Neuronal stem cell (in vitro differentiated cells): ENCODE measurements at regions not wholly inside any gene's neighbourhood (a gene's known extent, or its start where the extent isn't known, plus 50 kb on each side); places are given as distances from the start of the nearest gene placed in this dataset.

Source experiments
- DNase-seq: peaks from one replicate; pipeline ENCODE4 v3.0.0-alpha.2; 2013; ENCODE audit warnings: low spot score
- H2AFZ ChIP-seq: one replicate; pipeline ENCODE4 v1.6.1; 2013; ENCODE audit warnings: mild to moderate bottlenecking, low read length, inconsistent platforms
- H2AK5ac ChIP-seq: 2 replicates; pipeline ENCODE4 v1.6.1; 2013; ENCODE audit warnings: low read depth, mild to moderate bottlenecking, inconsistent platforms, low read length, moderate library complexity, mixed read lengths
- H2BK120ac ChIP-seq: 2 replicates; pipeline ENCODE4 v1.6.1; 2013; ENCODE audit warnings: low read depth, mild to moderate bottlenecking, inconsistent platforms, low read length, moderate library complexity, mixed read lengths
- H2BK12ac ChIP-seq: one replicate; pipeline ENCODE4 v1.6.1; 2013; ENCODE audit warnings: low read length, inconsistent platforms
- H2BK15ac ChIP-seq: 2 replicates; pipeline ENCODE4 v1.6.1; 2013; ENCODE audit warnings: mild to moderate bottlenecking, low read length, inconsistent platforms, mixed read lengths
- H2BK5ac ChIP-seq: one replicate; pipeline ENCODE4 v1.6.1; 2013; ENCODE audit warnings: inconsistent platforms, mild to moderate bottlenecking, low read length, moderate library complexity
- H3K14ac ChIP-seq: one replicate; pipeline ENCODE4 v1.6.1; 2013; ENCODE audit warnings: low read length, inconsistent platforms
- H3K18ac ChIP-seq: 2 replicates; pipeline ENCODE4 v1.6.1; 2013; ENCODE audit warnings: low read length, inconsistent platforms
- H3K23ac ChIP-seq: 2 replicates; pipeline ENCODE4 v1.6.1; 2013; ENCODE audit warnings: low read depth, mild to moderate bottlenecking, mixed read lengths, low read length, inconsistent platforms; ENCODE audit not compliant: poor library complexity
- H3K27ac ChIP-seq: replicated peaks from 3 replicates; pipeline ENCODE4 v1.5.1; 2013; ENCODE audit warnings: low read length, inconsistent platforms
- H3K27me3 ChIP-seq, 3 experiments: 2 replicates each; pipeline ENCODE4 v1.6.1; 2013; ENCODE audit warnings: low read length in 3 of 3, mild to moderate bottlenecking in 2 of 3, inconsistent platforms in 1 of 3, low read depth in 1 of 3, mixed read lengths in 1 of 3, moderate library complexity in 1 of 3; ENCODE audit not compliant: control insufficient read depth in 3 of 3, insufficient read depth in 3 of 3
- H3K36me3 ChIP-seq, 2 donors: replicated peaks in 1 of 2; 2 replicates each; pipeline ENCODE4 v1.6.1; 2013; ENCODE audit warnings: low read length in 2 of 2; ENCODE audit not compliant: control insufficient read depth in 2 of 2, insufficient read depth in 2 of 2
- H3K4ac ChIP-seq: 2 replicates; pipeline ENCODE4 v1.6.1; 2013; ENCODE audit warnings: inconsistent platforms, mild to moderate bottlenecking, low read length, moderate library complexity
- H3K4me1 ChIP-seq, 2 donors: 1 replicate in 1 of 2; 2 replicates in 1 of 2; pipeline ENCODE4 v1.6.1; 2013; ENCODE audit warnings: low read length in 2 of 2, low read depth in 1 of 2; ENCODE audit not compliant: control insufficient read depth in 2 of 2, insufficient read depth in 1 of 2
- H3K4me2 ChIP-seq: one replicate; pipeline ENCODE4 v1.6.1; 2013; ENCODE audit warnings: mild to moderate bottlenecking, low read length, inconsistent platforms; ENCODE audit not compliant: insufficient read depth, poor library complexity, severe bottlenecking
- H3K4me3 ChIP-seq, 2 donors: 2 replicates each; pipeline ENCODE4 v1.5.1; 2013; ENCODE audit warnings: low read length in 2 of 2, mild to moderate bottlenecking in 2 of 2, inconsistent platforms in 1 of 2, moderate library complexity in 1 of 2
- H3K79me1 ChIP-seq: one replicate; pipeline ENCODE4 v1.6.1; 2013; ENCODE audit warnings: low read depth, mild to moderate bottlenecking, inconsistent platforms, low read length, moderate library complexity
- H3K9ac ChIP-seq: one replicate; pipeline ENCODE4 v1.6.1; 2013; ENCODE audit warnings: mild to moderate bottlenecking, low read depth, low read length, inconsistent platforms; ENCODE audit not compliant: poor library complexity
- H3K9me3 ChIP-seq, 2 donors: replicated peaks in 1 of 2; 2 replicates each; pipeline versions ENCODE3 to v1.6.1; 2013; ENCODE audit warnings: low read length in 2 of 2, mild to moderate bottlenecking in 2 of 2, inconsistent platforms in 1 of 2, low read depth in 1 of 2, mixed read lengths in 1 of 2, moderate library complexity in 1 of 2; ENCODE audit not compliant: control insufficient read depth in 2 of 2, insufficient read depth in 1 of 2
- H4K8ac ChIP-seq: one replicate; pipeline ENCODE4 v1.6.1; 2013; ENCODE audit warnings: low read depth, mild to moderate bottlenecking, inconsistent platforms, low read length, moderate library complexity
- H4K91ac ChIP-seq: one replicate; pipeline ENCODE4 v1.6.1; 2013; ENCODE audit warnings: low read length, low read depth, mild to moderate bottlenecking, inconsistent platforms; ENCODE audit not compliant: poor library complexity
- WGBS, 2 donors: extraction: QIAGEN DNeasy Blood & Tissue Kit; methylation state at CpG; one replicate each; pipeline ENCODE4 v1.1.7; 2013; ENCODE audit warnings: missing lambda C conversion rate in 2 of 2, mixed read lengths in 1 of 2; ENCODE audit not compliant: insufficient read length in 2 of 2, insufficient replicate concordance in 1 of 2; ENCODE audit errors: extremely low coverage in 2 of 2; 5-methylcytosine and 5-hydroxymethylcytosine counted together

DNA sequence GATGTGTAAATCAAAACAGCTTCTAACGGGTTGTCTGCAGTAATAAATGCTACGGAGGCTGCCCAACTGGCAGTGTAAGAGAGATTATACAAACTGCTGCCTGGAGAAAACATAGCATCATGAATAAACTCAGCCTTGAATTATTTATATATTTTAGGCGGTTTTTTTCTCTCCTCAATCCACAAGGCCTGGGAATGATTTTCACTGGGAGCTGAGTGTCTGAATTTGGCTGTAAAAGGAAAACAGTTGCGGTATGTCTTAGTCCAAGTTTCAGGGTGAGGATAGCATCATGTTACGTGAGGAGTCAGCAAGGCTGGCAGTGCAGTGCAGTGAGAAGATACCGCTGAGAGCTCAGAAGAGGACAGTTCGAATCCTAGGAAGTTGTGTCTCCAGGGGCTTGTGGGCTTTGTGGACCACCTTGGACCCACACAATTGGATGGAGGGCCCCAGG, 291.5 kb upstream of the BOD1L1 start:
- H3K9ac ChIP-seq = no peak overlapping the region
- H3K14ac ChIP-seq = no peak overlapping the region
- H2AFZ ChIP-seq = no peak overlapping the region
- no peak overlapping the region for H2BK12ac ChIP-seq
- no peak overlapping the region for H2BK5ac ChIP-seq
- WGBS, 2 donors = no CpG with 5 or more reads among the region's 7 CpGs
- no peaks in the 10 kb centered on the region for H3K36me3 ChIP-seq
- H3K18ac ChIP-seq = no peak overlapping the region
- H4K91ac ChIP-seq = no peak overlapping the region
- H3K4ac ChIP-seq = no peak overlapping the region
- H3K4me1 ChIP-seq = peaks cover 0 to 6% of the 10 kb centered on the region in 2 donors
- no peak overlapping the region for H2BK15ac ChIP-seq
- no peak overlapping the region for H4K8ac ChIP-seq
- H3K79me1 ChIP-seq = no peaks in the 10 kb centered on the region
- H2AK5ac ChIP-seq = no peak overlapping the region
- no peak overlapping the region for H3K27ac ChIP-seq
- no peaks in the 10 kb centered on the region for H3K9me3 ChIP-seq
- no peak overlapping the region for H3K4me3 ChIP-seq
- no peak overlapping the region for H3K23ac ChIP-seq
- H2BK120ac ChIP-seq = no peak overlapping the region
- H3K4me2 ChIP-seq = no peak overlapping the region
- no peak for DNase-seq
- H3K27me3 ChIP-seq = no peaks in the 10 kb centered on the region

- Histone ChIP-seq H3K4me1 (peaks cover 0 to 4% of the 10 kb centered on the region in 2 donors), H3K23ac (no peak overlapping the region), H3K14ac (no peak overlapping the region), H2BK120ac (no peak overlapping the region), H3K36me3 (no peaks in the 10 kb centered on the region), H3K27me3 (no peaks in the 10 kb centered on the region), H2AFZ (no peak overlapping the region), H2BK12ac (no peak overlapping the region), H4K8ac (no peak overlapping the region), H3K4ac (no peak overlapping the region), H3K4me2 (no peak overlapping the region), H2BK5ac (no peak overlapping the region), H2AK5ac (no peak overlapping the region), H3K79me1 (no peaks in the 10 kb centered on the region), H3K9me3 (no peaks in the 10 kb centered on the region), H3K27ac (no peak overlapping the region), H2BK15ac (no peak overlapping the region), H4K91ac (no peak overlapping the region), H3K9ac (no peak overlapping the region), H3K4me3 (no peak overlapping the region), H3K18ac (no peak overlapping the region)
- DNase-seq = no peak
- WGBS, 2 donors = no CpG with 5 or more reads among the region's 8 CpGs
Measured at GRCh38 chr4:13920111-13920875, 292.8 kb upstream of the BOD1L1 start.

- H3K4ac ChIP-seq = no peak overlapping the region
- no peaks in the 10 kb centered on the region for H3K4me1 ChIP-seq
- no peak overlapping the region for H2AK5ac ChIP-seq
- no peaks in the 10 kb centered on the region for H3K36me3 ChIP-seq
- H3K9ac ChIP-seq = no peak overlapping the region
- no peaks in the 10 kb centered on the region for H3K79me1 ChIP-seq
- no peak overlapping the region for H2BK120ac ChIP-seq
- H4K91ac ChIP-seq = no peak overlapping the region
- H3K27me3 ChIP-seq = no peaks in the 10 kb centered on the region
- H2AFZ ChIP-seq = no peak overlapping the region
- H3K27ac ChIP-seq = no peak overlapping the region
- no peak overlapping the region for H3K14ac ChIP-seq
- no peak overlapping the region for H2BK5ac ChIP-seq
- H2BK15ac ChIP-seq = no peak overlapping the region
- no peak overlapping the region for H3K18ac ChIP-seq
- no peak overlapping the region for H4K8ac ChIP-seq
- no peak overlapping the region for H3K4me3 ChIP-seq
- H3K23ac ChIP-seq = no peak overlapping the region
- no peak for DNase-seq
- no peak overlapping the region for H3K4me2 ChIP-seq
- H3K9me3 ChIP-seq = no peaks in the 10 kb centered on the region
- H2BK12ac ChIP-seq = no peak overlapping the region
- no CpG with 5 or more reads among the region's 3 CpGs for WGBS, 2 donors
Measured at GRCh38 chr4:13920901-13921300, 293.4 kb upstream of the BOD1L1 start.

- no peak overlapping the region for H2AFZ ChIP-seq
- no peaks in the 10 kb centered on the region for H3K79me1 ChIP-seq
- WGBS, 2 donors = no CpG with 5 or more reads among the region's 1 CpG
- H2BK5ac ChIP-seq = no peak overlapping the region
- no peaks in the 10 kb centered on the region for H3K36me3 ChIP-seq
- no peak overlapping the region for H3K4ac ChIP-seq
- H2BK15ac ChIP-seq = no peak overlapping the region
- H3K4me2 ChIP-seq = no peak overlapping the region
- no peak overlapping the region for H3K27ac ChIP-seq
- no peak overlapping the region for H2BK12ac ChIP-seq
- no peak overlapping the region for H2AK5ac ChIP-seq
- H3K4me3 ChIP-seq = no peak overlapping the region
- H3K18ac ChIP-seq = no peak overlapping the region
- H3K9ac ChIP-seq = no peak overlapping the region
- DNase-seq = no peak
- no peak overlapping the region for H3K23ac ChIP-seq
- H3K14ac ChIP-seq = no peak overlapping the region
- no peak overlapping the region for H4K8ac ChIP-seq
- H3K9me3 ChIP-seq = no peaks in the 10 kb centered on the region
- H3K27me3 ChIP-seq = no peaks in the 10 kb centered on the region
- no peak overlapping the region for H2BK120ac ChIP-seq
- no peak overlapping the region for H4K91ac ChIP-seq
- no peaks in the 10 kb centered on the region for H3K4me1 ChIP-seq
Measured at GRCh38 chr4:13921805-13922204, 294.3 kb upstream of the BOD1L1 start.
